ENCODE measurements at regions not wholly inside any gene's neighbourhood (a gene's known extent, or its start where the extent isn't known, plus 50 kb on each side); places are given as distances from the start of the nearest gene placed in this dataset.

DNA sequence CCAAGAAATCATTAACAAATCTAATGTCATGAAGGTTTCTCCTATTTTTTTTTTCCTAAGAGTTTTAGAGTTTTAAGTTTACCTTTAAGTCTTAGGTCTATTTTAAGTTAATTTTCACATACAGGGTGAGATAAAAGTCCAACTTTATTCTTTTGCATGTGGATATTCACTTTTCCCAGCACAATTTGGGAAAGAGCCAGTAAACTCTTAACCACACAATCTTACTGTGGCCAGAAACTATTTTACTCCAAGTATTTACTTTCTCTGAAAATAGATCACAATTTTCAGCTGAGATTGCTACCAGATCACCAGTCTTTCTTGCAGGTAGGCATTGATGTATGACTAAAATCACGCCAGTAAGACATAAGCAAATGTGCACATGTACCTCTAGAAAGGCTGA, 728.5 kb downstream of the TNS3 start:
- Histone ChIP-seq H3K9ac (ENCODE audit: low read length) (no peak overlapping the region), H3K4ac (ENCODE audit: low read depth in 1 of 2, low read length in 2 of 2) (no peak overlapping the region), H2BK15ac (ENCODE audit: low read depth, poor library complexity, severe bottlenecking) (no peak overlapping the region), H3K18ac (ENCODE audit: low read depth in 1 of 2, low read length in 2 of 2) (peak overlapping the region in 1 of 2 experiments; percentile 40), H4K8ac (ENCODE audit: low read length) (no peak overlapping the region), H3K23ac (ENCODE audit: low read length in 2 of 2) (no peak overlapping the region), H3K14ac (ENCODE audit: low read length in 2 of 2) (no peak overlapping the region), H2BK5ac (ENCODE audit: low read depth, low read length, poor library complexity, severe bottlenecking) (no peak overlapping the region), H2BK12ac (ENCODE audit: low read length in 2 of 2) (peak overlapping the region in 1 of 2 experiments; percentile 65), H3K4me3 (ENCODE audit: insufficient read depth in 1 of 2, low read depth in 1 of 2, low read length in 2 of 2) (no peak overlapping the region), H2AFZ (ENCODE audit: low read depth, low read length) (no peak overlapping the region), H2AK5ac (ENCODE audit: low read length, severe bottlenecking) (no peak overlapping the region), H3K4me1 (ENCODE audit: control insufficient read depth, insufficient read depth, low read depth, low read length) (no peaks in the 10 kb centered on the region), H3K27me3 (ENCODE audit: control insufficient read depth in 1 of 2, insufficient read depth in 1 of 2, low read length in 2 of 2) (no peaks in the 10 kb centered on the region), H3K27ac (ENCODE audit: low read length, poor library complexity, severe bottlenecking) (no peak overlapping the region), H3K4me2 (ENCODE audit: low read length, poor library complexity, severe bottlenecking) (no peak overlapping the region), H3K9me3 (ENCODE audit: control insufficient read depth, low read length) (no peaks in the 10 kb centered on the region), H3K36me3 (ENCODE audit: control insufficient read depth in 1 of 2, insufficient read depth in 2 of 2, low read depth in 1 of 2, low read length in 2 of 2) (no peaks in the 10 kb centered on the region), H2BK120ac (ENCODE audit: low read depth, low read length) (no peak overlapping the region), H3K79me1 (replicated peaks; ENCODE audit: low read length, poor library complexity, severe bottlenecking) (no peaks in the 10 kb centered on the region), H4K91ac (ENCODE audit: low read length) (no peak overlapping the region)
- no peak for DNase-seq
- WGBS, result 100% methylated on average over 1 of the region's 1 CpG

DNA sequence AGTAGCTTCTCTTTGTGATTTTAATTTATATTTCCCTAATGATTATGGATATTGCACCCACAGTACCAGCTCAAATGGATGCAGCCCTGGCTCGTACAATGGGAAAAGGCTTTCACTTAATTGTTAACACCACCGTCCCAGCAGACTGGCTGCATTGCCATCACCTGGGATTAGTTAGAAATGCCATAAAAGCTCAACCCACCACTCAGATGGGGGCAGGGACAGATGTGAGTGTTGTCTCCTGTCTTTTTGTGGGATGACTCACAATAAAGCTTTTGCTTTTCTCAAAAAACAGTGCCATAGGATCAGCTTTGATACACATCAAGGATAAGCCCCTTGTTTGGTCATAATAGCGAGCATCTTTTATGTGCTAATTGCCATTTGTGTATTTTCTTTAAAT, 729.1 kb downstream of the TNS3 start:
- Histone ChIP-seq H2BK12ac (ENCODE audit: low read length in 2 of 2) (peak overlapping the region in 1 of 2 experiments; percentile 1), H3K36me3 (ENCODE audit: control insufficient read depth in 1 of 2, insufficient read depth in 2 of 2, low read depth in 1 of 2, low read length in 2 of 2) (no peaks in the 10 kb centered on the region)

DNA sequence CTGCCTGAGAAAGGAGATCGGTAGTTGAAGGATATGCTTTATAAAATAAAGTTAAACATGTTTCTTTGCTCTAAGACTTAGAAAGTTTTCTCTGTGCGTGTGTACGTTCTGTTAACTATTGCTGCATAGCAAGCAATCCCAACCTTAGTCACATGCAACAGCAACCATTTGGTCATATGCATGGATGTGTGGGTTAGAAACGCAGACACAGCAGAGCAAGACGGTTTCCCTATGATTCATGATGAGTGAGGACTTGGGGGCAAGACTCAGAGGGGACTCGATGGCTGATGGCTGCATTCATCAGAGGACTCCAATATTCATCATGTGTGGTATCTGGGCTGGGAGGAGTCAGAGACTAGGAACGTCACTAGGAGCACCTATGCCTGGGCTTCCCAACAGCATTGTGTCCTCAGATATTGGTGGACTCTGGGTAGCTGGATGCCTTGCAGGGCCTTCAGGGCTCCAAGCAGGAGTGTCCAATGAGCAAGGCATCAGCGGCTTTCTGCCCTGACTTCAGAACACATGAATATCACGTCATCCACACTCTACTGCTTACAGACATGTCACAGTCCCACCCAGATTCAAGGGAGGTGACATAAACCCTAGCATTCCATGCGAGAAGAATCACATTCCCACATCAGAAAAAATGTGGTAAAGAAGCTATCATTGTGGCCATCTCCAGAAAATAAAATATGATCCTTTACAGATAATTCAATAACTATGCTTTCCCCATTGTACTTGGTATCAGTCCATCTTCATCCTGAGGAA, 731.2 kb downstream of the TNS3 start:
- H2BK120ac ChIP-seq (ENCODE audit: low read depth, low read length), result no peak overlapping the region
- no peak overlapping the region for H3K4me3 ChIP-seq (ENCODE audit: insufficient read depth in 1 of 2, low read depth in 1 of 2, low read length in 2 of 2)
- H3K23ac ChIP-seq (ENCODE audit: low read length in 2 of 2), result no peak overlapping the region
- H4K8ac ChIP-seq (ENCODE audit: low read length), result peak overlapping the region; percentile 27
- no peaks in the 10 kb centered on the region for H3K4me1 ChIP-seq (ENCODE audit: control insufficient read depth, insufficient read depth, low read depth, low read length)
- H3K18ac ChIP-seq (ENCODE audit: low read depth in 1 of 2, low read length in 2 of 2), result peak overlapping the region; percentile 9 to 54
- H3K4me2 ChIP-seq (ENCODE audit: low read length, poor library complexity, severe bottlenecking), result no peak overlapping the region
- peak overlapping the region; percentile 11 to 80 for H2BK12ac ChIP-seq (ENCODE audit: low read length in 2 of 2)
- H3K27ac ChIP-seq (ENCODE audit: low read length, poor library complexity, severe bottlenecking), result no peak overlapping the region
- no peak overlapping the region for H2BK15ac ChIP-seq (ENCODE audit: low read depth, poor library complexity, severe bottlenecking)
- no peak overlapping the region for H3K9ac ChIP-seq (ENCODE audit: low read length)
- no peak overlapping the region for H2AK5ac ChIP-seq (ENCODE audit: low read length, severe bottlenecking)
- H3K4ac ChIP-seq (ENCODE audit: low read depth in 1 of 2, low read length in 2 of 2), result peak overlapping the region; percentile 1 to 5
- no peaks in the 10 kb centered on the region for H3K27me3 ChIP-seq (ENCODE audit: control insufficient read depth in 1 of 2, insufficient read depth in 1 of 2, low read length in 2 of 2)
- no peaks in the 10 kb centered on the region for H3K36me3 ChIP-seq (ENCODE audit: control insufficient read depth in 1 of 2, insufficient read depth in 2 of 2, low read depth in 1 of 2, low read length in 2 of 2)
- no peak for DNase-seq
- no peak overlapping the region for H2AFZ ChIP-seq (ENCODE audit: low read depth, low read length)
- H2BK5ac ChIP-seq (ENCODE audit: low read depth, low read length, poor library complexity, severe bottlenecking), result no peak overlapping the region
- no peak overlapping the region for H3K14ac ChIP-seq (ENCODE audit: low read length in 2 of 2)
- no peaks in the 10 kb centered on the region for H3K9me3 ChIP-seq (ENCODE audit: control insufficient read depth, low read length)
- WGBS, result 84% methylated on average over 8 of the region's 10 CpGs
- H3K79me1 ChIP-seq (replicated peaks; ENCODE audit: low read length, poor library complexity, severe bottlenecking), result no peaks in the 10 kb centered on the region
- H4K91ac ChIP-seq (ENCODE audit: low read length), result peak overlapping the region; percentile 55

More for the DNA sequence above, 729.1 kb downstream of the TNS3 start:
- Histone ChIP-seq H2BK5ac (ENCODE audit: low read depth, low read length, poor library complexity, severe bottlenecking) (no peak overlapping the region), H3K4ac (ENCODE audit: low read depth in 1 of 2, low read length in 2 of 2) (peak overlapping the region in 1 of 2 experiments; percentile 65), H4K8ac (ENCODE audit: low read length) (no peak overlapping the region), H3K14ac (ENCODE audit: low read length in 2 of 2) (no peak overlapping the region), H4K91ac (ENCODE audit: low read length) (no peak overlapping the region), H2AFZ (ENCODE audit: low read depth, low read length) (no peak overlapping the region), H2BK15ac (ENCODE audit: low read depth, poor library complexity, severe bottlenecking) (no peak overlapping the region), H3K23ac (ENCODE audit: low read length in 2 of 2) (no peak overlapping the region), H3K4me2 (ENCODE audit: low read length, poor library complexity, severe bottlenecking) (no peak overlapping the region), H3K4me1 (ENCODE audit: control insufficient read depth, insufficient read depth, low read depth, low read length) (no peaks in the 10 kb centered on the region), H2AK5ac (ENCODE audit: low read length, severe bottlenecking) (no peak overlapping the region), H3K9me3 (ENCODE audit: control insufficient read depth, low read length) (no peaks in the 10 kb centered on the region), H2BK120ac (ENCODE audit: low read depth, low read length) (no peak overlapping the region), H3K18ac (ENCODE audit: low read depth in 1 of 2, low read length in 2 of 2) (peak overlapping the region in 1 of 2 experiments; percentile 3), H3K79me1 (replicated peaks; ENCODE audit: low read length, poor library complexity, severe bottlenecking) (no peaks in the 10 kb centered on the region), H3K27ac (ENCODE audit: low read length, poor library complexity, severe bottlenecking) (no peak overlapping the region), H3K4me3 (ENCODE audit: insufficient read depth in 1 of 2, low read depth in 1 of 2, low read length in 2 of 2) (no peak overlapping the region), H3K9ac (ENCODE audit: low read length) (no peak overlapping the region), H3K27me3 (ENCODE audit: control insufficient read depth in 1 of 2, insufficient read depth in 1 of 2, low read length in 2 of 2) (no peaks in the 10 kb centered on the region)
- WGBS, result 100% methylated on average over 1 of the region's 3 CpGs
- no peak for DNase-seq

DNA sequence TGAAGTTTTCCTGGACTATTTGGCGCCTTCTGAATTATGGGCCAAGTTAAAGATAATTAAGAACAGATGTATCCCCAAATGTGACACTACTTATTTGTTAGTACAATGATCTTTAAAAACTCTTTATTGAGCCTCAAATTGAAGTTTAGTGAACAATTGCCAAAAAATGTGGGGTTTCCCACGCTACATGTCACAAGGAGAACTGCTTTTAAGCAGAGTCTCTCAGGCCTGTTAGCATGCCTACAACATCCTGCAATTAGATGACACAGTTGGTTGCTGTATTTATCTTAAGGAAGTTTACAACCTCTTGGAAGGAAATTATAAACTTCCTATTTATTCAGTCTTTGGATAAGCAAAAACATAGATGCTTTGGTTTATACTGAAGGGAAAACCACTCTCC, 733.0 kb downstream of the TNS3 start:
- Histone ChIP-seq H3K79me1 (replicated peaks; ENCODE audit: low read length, poor library complexity, severe bottlenecking) (no peaks in the 10 kb centered on the region), H3K27me3 (ENCODE audit: control insufficient read depth in 1 of 2, insufficient read depth in 1 of 2, low read length in 2 of 2) (no peaks in the 10 kb centered on the region), H4K91ac (ENCODE audit: low read length) (no peak overlapping the region), H3K18ac (ENCODE audit: low read depth in 1 of 2, low read length in 2 of 2) (no peak overlapping the region), H3K36me3 (ENCODE audit: control insufficient read depth in 1 of 2, insufficient read depth in 2 of 2, low read depth in 1 of 2, low read length in 2 of 2) (no peaks in the 10 kb centered on the region), H3K4me3 (ENCODE audit: insufficient read depth in 1 of 2, low read depth in 1 of 2, low read length in 2 of 2) (no peak overlapping the region), H3K9ac (ENCODE audit: low read length) (no peak overlapping the region), H3K4me2 (ENCODE audit: low read length, poor library complexity, severe bottlenecking) (no peak overlapping the region), H3K4ac (ENCODE audit: low read depth in 1 of 2, low read length in 2 of 2) (no peak overlapping the region), H3K23ac (ENCODE audit: low read length in 2 of 2) (no peak overlapping the region), H2BK12ac (ENCODE audit: low read length in 2 of 2) (no peak overlapping the region), H4K8ac (ENCODE audit: low read length) (no peak overlapping the region), H2BK15ac (ENCODE audit: low read depth, poor library complexity, severe bottlenecking) (no peak overlapping the region), H3K9me3 (ENCODE audit: control insufficient read depth, low read length) (no peaks in the 10 kb centered on the region), H3K14ac (ENCODE audit: low read length in 2 of 2) (no peak overlapping the region), H2BK120ac (ENCODE audit: low read depth, low read length) (no peak overlapping the region), H3K27ac (ENCODE audit: low read length, poor library complexity, severe bottlenecking) (no peak overlapping the region), H2AK5ac (ENCODE audit: low read length, severe bottlenecking) (no peak overlapping the region), H2AFZ (ENCODE audit: low read depth, low read length) (no peak overlapping the region), H2BK5ac (ENCODE audit: low read depth, low read length, poor library complexity, severe bottlenecking) (no peak overlapping the region), H3K4me1 (ENCODE audit: control insufficient read depth, insufficient read depth, low read depth, low read length) (no peaks in the 10 kb centered on the region)
- DNase-seq, result peak; percentile 87
- 0% methylated on average over 1 of the region's 2 CpGs for WGBS

All from mesenchymal stem cell (in vitro differentiated cells and primary cell).